NB4 (cell line): ENCODE measurements at regions not wholly inside any gene's neighbourhood (a gene's known extent, or its start where the extent isn't known, plus 50 kb on each side); places are given as distances from the start of the nearest gene placed in this dataset.

Source experiments
- DNase-seq: peaks from one replicate; pipeline ENCODE4 v3.0.0; 2010; ENCODE audit warnings: low read depth
- H3K4me3 ChIP-seq: one replicate; pipeline ENCODE4 v1.5.1; 2011; ENCODE audit warnings: mild to moderate bottlenecking, low read depth, low read length, moderate library complexity
- CTCF ChIP-seq: IDR thresholded peaks from one replicate; pipeline ENCODE4 v1.5.1; 2012; ENCODE audit warnings: low read depth, low read length
- MAX ChIP-seq: IDR thresholded peaks from 2 replicates; pipeline ENCODE4 v1.6.1; 2011; ENCODE audit warnings: low read depth, low read length
- MYC ChIP-seq: IDR thresholded peaks from 2 replicates; pipeline ENCODE4 v1.6.1; 2011; ENCODE audit warnings: low read depth, low read length
- POLR2A ChIP-seq: IDR thresholded peaks from 2 replicates; pipeline ENCODE4 v1.6.1; 2011; ENCODE audit warnings: mild to moderate bottlenecking; ENCODE audit not compliant: insufficient read length; ENCODE audit errors: extremely low read depth

GRCh38 chr13:97834250-97834649, 119.2 kb upstream of the IPO5 start:
- TF ChIP-seq CTCF (no peak), MAX (no peak), POLR2A (no peak), MYC (no peak)
- DNase-seq, result no peak
- H3K4me3 ChIP-seq, result no peak overlapping the region

GRCh38 chr13:97843189-97843588, 110.3 kb upstream of the IPO5 start:
- TF ChIP-seq POLR2A (no peak), MAX (no peak), MYC (no peak), CTCF (no peak)
- DNase-seq, result no peak
- no peak overlapping the region for H3K4me3 ChIP-seq

- H3K4me3 ChIP-seq, result no peak overlapping the region
- no peak for DNase-seq
- TF ChIP-seq MAX, result no peak
- no peak for TF ChIP-seq POLR2A
- no peak for TF ChIP-seq CTCF
- no peak for TF ChIP-seq MYC
These were observed 109.3 kb upstream of the IPO5 start for GRCh38 chr13:97844151-97844550.

GRCh38 chr13:97848886-97849285, 104.6 kb upstream of the IPO5 start:
- no peak overlapping the region for H3K4me3 ChIP-seq
- no peak for DNase-seq
- TF ChIP-seq MAX (no peak), MYC (no peak), POLR2A (no peak)

GRCh38 chr13:97849305-97849704, 104.2 kb upstream of the IPO5 start:
- TF ChIP-seq CTCF (peak; percentile 27), MAX (no peak), POLR2A (no peak)
- peak; percentile 39 for DNase-seq
- no peak overlapping the region for H3K4me3 ChIP-seq

- TF ChIP-seq MAX, result 0 out of 2 replicates have a peak, but pooled peaks have one; percentile 6
- TF ChIP-seq POLR2A, result no peak
- no peak for TF ChIP-seq CTCF
- no peak for TF ChIP-seq MYC
- H3K4me3 ChIP-seq, result no peak overlapping the region
- peak; percentile 23 for DNase-seq
These were observed 102.2 kb upstream of the IPO5 start for GRCh38 chr13:97851269-97851668.
